LHCN-M2 (cell line): ENCODE measurements at regions not wholly inside any gene's neighbourhood (a gene's known extent, or its start where the extent isn't known, plus 50 kb on each side); places are given as distances from the start of the nearest gene placed in this dataset.

Source experiments
- DNase-seq: peaks from one replicate; pipeline ENCODE4 v3.0.0-alpha.2; 2012; ENCODE audit warnings: low read depth

- DNase-seq = no peak
Observed at GRCh38 chr10:59553162-59553900, 156.3 kb downstream of the SLC16A9 start.

- DNase-seq = no peak
Observed at GRCh38 chr10:59550061-59550460, 159.6 kb downstream of the SLC16A9 start.

- DNase-seq = no peak
Observed at GRCh38 chr10:59538623-59539022, 171.0 kb downstream of the SLC16A9 start.

GRCh38 chr10:59537501-59537900 is 172.1 kb downstream of the SLC16A9 start:
- no peak for DNase-seq

- peak; percentile 92 for DNase-seq
Observed at GRCh38 chr10:59536167-59537014, 173.3 kb downstream of the SLC16A9 start.

- no peak for DNase-seq
Observed at GRCh38 chr10:59524348-59524747, 162.0 kb upstream of the FAM13C start.

- DNase-seq = no peak
Observed at GRCh38 chr10:59523851-59524250, 161.5 kb upstream of the FAM13C start.

GRCh38 chr10:59517996-59518395 is 155.6 kb upstream of the FAM13C start:
- DNase-seq = no peak

GRCh38 chr10:59517341-59517899 is 155.1 kb upstream of the FAM13C start:
- no peak for DNase-seq

GRCh38 chr10:59513558-59513957 is 151.2 kb upstream of the FAM13C start:
- DNase-seq = no peak

- no peak for DNase-seq
Observed at GRCh38 chr10:59512951-59513350, 150.6 kb upstream of the FAM13C start.

- DNase-seq = peak; percentile 4
Observed at GRCh38 chr10:59508956-59509355, 146.6 kb upstream of the FAM13C start.

GRCh38 chr10:59508296-59508695 is 145.9 kb upstream of the FAM13C start:
- peak; percentile 8 for DNase-seq

- DNase-seq = no peak
Observed at GRCh38 chr10:59505926-59506325, 143.6 kb upstream of the FAM13C start.

GRCh38 chr10:59499460-59499859 is 137.1 kb upstream of the FAM13C start:
- DNase-seq = no peak

- no peak for DNase-seq
Observed at GRCh38 chr10:59493017-59493416, 130.7 kb upstream of the FAM13C start.

- no peak for DNase-seq
Observed at GRCh38 chr10:59479426-59479825, 117.1 kb upstream of the FAM13C start.

- DNase-seq = no peak
Observed at GRCh38 chr10:59470570-59470969, 108.2 kb upstream of the FAM13C start.

GRCh38 chr10:59465088-59465487 is 102.7 kb upstream of the FAM13C start:
- DNase-seq = peak; percentile 74

- no peak for DNase-seq
Observed at GRCh38 chr10:59464483-59464882, 102.1 kb upstream of the FAM13C start.

GRCh38 chr10:59463909-59464308 is 101.6 kb upstream of the FAM13C start:
- DNase-seq = peak; percentile 43

- no peak for DNase-seq
Observed at GRCh38 chr10:59460601-59461000, 98.3 kb upstream of the FAM13C start.

- DNase-seq = peak; percentile 37
Observed at GRCh38 chr10:59456199-59456598, 93.8 kb upstream of the FAM13C start.
